Small intestine (tissue), 7 donors: ENCODE measurements at regions not wholly inside any gene's neighbourhood (a gene's known extent, or its start where the extent isn't known, plus 50 kb on each side); places are given as distances from the start of the nearest gene placed in this dataset.
A peak's percentile ranks its signal among the peaks of the same experiment; 100 is the strongest.

Experiments used
- DNase-seq, 2 donors: peaks; one replicate each; pipeline versions ENCODE4 v3.0.0 to v3.0.0-alpha.2; 2013
- FAIRE-seq: peaks from 2 replicates; lab custom pipeline; 2012; peaks lifted over from hg19 to GRCh38; lab: Jason Lieb, UNC
- H3K27ac ChIP-seq, 3 donors: one replicate each; pipeline ENCODE4 v1.5.1; 2013; ENCODE audit warnings: low read length in 2 of 3, mild to moderate bottlenecking in 2 of 3, control low read depth in 1 of 3, inconsistent platforms in 1 of 3, low read depth in 1 of 3, moderate library complexity in 1 of 3
- H3K27me3 ChIP-seq, 3 donors: one replicate each; pipeline ENCODE4 v1.6.1; 2013; ENCODE audit warnings: low read length in 3 of 3, inconsistent platforms in 1 of 3; ENCODE audit not compliant: control insufficient read depth in 3 of 3, insufficient read depth in 3 of 3
- H3K36me3 ChIP-seq, 3 donors: one replicate each; pipeline ENCODE4 v1.6.1; 2013; ENCODE audit warnings: low read length in 3 of 3, inconsistent platforms in 1 of 3, low read depth in 1 of 3, mild to moderate bottlenecking in 1 of 3, moderate library complexity in 1 of 3; ENCODE audit not compliant: control insufficient read depth in 3 of 3, insufficient read depth in 2 of 3
- H3K4me1 ChIP-seq, 3 donors: one replicate each; pipeline ENCODE4 v1.6.1; 2013; ENCODE audit warnings: low read length in 2 of 3, inconsistent platforms in 1 of 3, low read depth in 1 of 3, mild to moderate bottlenecking in 1 of 3, moderate library complexity in 1 of 3; ENCODE audit not compliant: control insufficient read depth in 3 of 3, insufficient read depth in 2 of 3
- H3K4me3 ChIP-seq, 3 donors: one replicate each; pipeline ENCODE4 v1.5.1; 2013; ENCODE audit warnings: low read length in 3 of 3, control low read depth in 1 of 3, inconsistent platforms in 1 of 3, low read depth in 1 of 3, mild to moderate bottlenecking in 1 of 3, moderate library complexity in 1 of 3
- H3K9me3 ChIP-seq, 2 donors: one replicate each; pipeline ENCODE4 v1.6.1; 2013; ENCODE audit warnings: low read depth in 1 of 2, low read length in 1 of 2; ENCODE audit not compliant: control insufficient read depth in 2 of 2, insufficient read depth in 1 of 2
- WGBS, 3 donors: extraction: QIAGEN DNeasy Blood & Tissue Kit; methylation state at CpG; one replicate each; pipeline ENCODE4 v1.1.7; 2013; 5-methylcytosine and 5-hydroxymethylcytosine counted together
- donor health status: healthy with polysubstance abuse.
- donor health status: control.
- donor health status: control.
- donor health status: Bipolar disorder and iron deficiency.
- donor health status: healthy.

GRCh38 chr2:151087377-151087776 is 174.3 kb downstream of the RBM43 start:
- Histone ChIP-seq H3K4me3 (no peak overlapping the region), H3K27me3 (no peaks in the 10 kb centered on the region), H3K9me3 (no peaks in the 10 kb centered on the region), H3K36me3 (no peaks in the 10 kb centered on the region), H3K27ac (no peak overlapping the region), H3K4me1 (no peaks in the 10 kb centered on the region)
- FAIRE-seq = no peak
- DNase-seq = no peak
- WGBS, 3 donors = 66 to 81% (median 68%) methylated on average over 3 of the region's 3 CpGs

GRCh38 chr2:151085181-151085611 is 176.5 kb downstream of the RBM43 start:
- no peak for DNase-seq
- no peak overlapping the region for H3K27ac ChIP-seq
- no peak overlapping the region for H3K4me3 ChIP-seq
- no peaks in the 10 kb centered on the region for H3K27me3 ChIP-seq
- H3K36me3 ChIP-seq = no peaks in the 10 kb centered on the region
- FAIRE-seq = no peak
- 67 to 83% (median 81%) methylated on average over 1 of the region's 1 CpG for WGBS, 3 donors
- no peaks in the 10 kb centered on the region for H3K4me1 ChIP-seq
- no peaks in the 10 kb centered on the region for H3K9me3 ChIP-seq

GRCh38 chr2:151083856-151084795 is 177.5 kb downstream of the RBM43 start:
- 65 to 82% (median 72%) methylated on average over 7 of the region's 7 CpGs for WGBS, 3 donors
- no peak overlapping the region for H3K4me3 ChIP-seq
- no peak for DNase-seq

GRCh38 chr2:151078889-151079288 is 182.8 kb downstream of the RBM43 start:
- Histone ChIP-seq H3K4me3 (no peak overlapping the region), H3K36me3 (no peaks in the 10 kb centered on the region), H3K4me1 (no peaks in the 10 kb centered on the region), H3K27ac (no peak overlapping the region), H3K9me3 (peaks cover 0 to 2% of the 10 kb centered on the region in 2 donors), H3K27me3 (peaks cover 0 to 2% (median 0%) of the 10 kb centered on the region in 3 donors)
- DNase-seq = no peak
- no peak for FAIRE-seq

More at GRCh38 chr2:151083856-151084795, 177.5 kb downstream of the RBM43 start:
- FAIRE-seq = no peak
- Histone ChIP-seq H3K27ac (no peak overlapping the region), H3K4me1 (no peaks in the 10 kb centered on the region), H3K9me3 (no peaks in the 10 kb centered on the region), H3K27me3 (no peaks in the 10 kb centered on the region), H3K36me3 (no peaks in the 10 kb centered on the region)

- DNase-seq = no peak
- no peak for FAIRE-seq
- Histone ChIP-seq H3K27ac (no peak overlapping the region), H3K27me3 (peaks cover 0 to 6% (median 0%) of the 10 kb centered on the region in 3 donors), H3K4me1 (no peaks in the 10 kb centered on the region), H3K36me3 (no peaks in the 10 kb centered on the region), H3K9me3 (peaks cover 0 to 2% of the 10 kb centered on the region in 2 donors), H3K4me3 (no peak overlapping the region)
- 40 to 60% (median 53%) methylated on average over 1 of the region's 1 CpG for WGBS, 3 donors
Observed at GRCh38 chr2:151071906-151072305, 189.8 kb downstream of the RBM43 start.

GRCh38 chr2:151071382-151071781 is 190.3 kb downstream of the RBM43 start:
- FAIRE-seq = no peak
- Histone ChIP-seq H3K4me3 (no peak overlapping the region), H3K27ac (no peak overlapping the region), H3K36me3 (no peaks in the 10 kb centered on the region), H3K27me3 (peaks cover 0 to 6% (median 0%) of the 10 kb centered on the region in 3 donors), H3K9me3 (peaks cover 0 to 2% of the 10 kb centered on the region in 2 donors), H3K4me1 (no peaks in the 10 kb centered on the region)
- peak in 1 of 2 donors; percentile 5 for DNase-seq
- 38 to 48% (median 38%) methylated on average over 2 of the region's 2 CpGs for WGBS, 3 donors

GRCh38 chr2:151070253-151070652 is 191.4 kb downstream of the RBM43 start:
- FAIRE-seq (no peak), DNase-seq (no peak)
- H3K9me3 ChIP-seq = no peaks in the 10 kb centered on the region
- H3K4me3 ChIP-seq = no peak overlapping the region
- no peaks in the 10 kb centered on the region for H3K36me3 ChIP-seq
- 22 to 68% (median 25%) methylated on average over 1 of the region's 1 CpG for WGBS, 3 donors
- H3K4me1 ChIP-seq = no peaks in the 10 kb centered on the region
- no peak overlapping the region for H3K27ac ChIP-seq
- H3K27me3 ChIP-seq = peaks cover 0 to 6% (median 0%) of the 10 kb centered on the region in 3 donors

- Histone ChIP-seq H3K27me3 (peaks cover 0 to 4% (median 0%) of the 10 kb centered on the region in 3 donors), H3K27ac (no peak overlapping the region), H3K4me1 (no peaks in the 10 kb centered on the region), H3K4me3 (no peak overlapping the region), H3K9me3 (no peaks in the 10 kb centered on the region), H3K36me3 (no peaks in the 10 kb centered on the region)
- peak in 1 of 2 donors; percentile 3 for DNase-seq
- WGBS, 3 donors = 9 to 47% (median 30%) methylated on average over 8 of the region's 8 CpGs
- no peak for FAIRE-seq
Observed at GRCh38 chr2:151067658-151068369, 193.8 kb downstream of the RBM43 start.
